Activated CD4-positive, CD25-positive, alpha-beta regulatory T cell treated with anti-CD3 and anti-CD28 coated beads, Interleukin-2, amount 50 U/mL, for 24 hours (primary cell): ENCODE measurements at regions not wholly inside any gene's neighbourhood (a gene's known extent, or its start where the extent isn't known, plus 50 kb on each side); places are given as distances from the start of the nearest gene placed in this dataset.
"Not testable (repeated sequence)": the region's sequence is repeated elsewhere in the genome, so short reads cannot be mapped to it uniquely, and the experiment has no call there.

ENCODE experiments used
- ATAC-seq, 2 donors: fragments of 150-1000 bp; cut with Tn5 transposase; one replicate each; pipeline ENCODE4 v1.10.0; 2021; ENCODE audit warnings: mild to moderate bottlenecking in 1 of 2, moderate library complexity in 1 of 2

DNA sequence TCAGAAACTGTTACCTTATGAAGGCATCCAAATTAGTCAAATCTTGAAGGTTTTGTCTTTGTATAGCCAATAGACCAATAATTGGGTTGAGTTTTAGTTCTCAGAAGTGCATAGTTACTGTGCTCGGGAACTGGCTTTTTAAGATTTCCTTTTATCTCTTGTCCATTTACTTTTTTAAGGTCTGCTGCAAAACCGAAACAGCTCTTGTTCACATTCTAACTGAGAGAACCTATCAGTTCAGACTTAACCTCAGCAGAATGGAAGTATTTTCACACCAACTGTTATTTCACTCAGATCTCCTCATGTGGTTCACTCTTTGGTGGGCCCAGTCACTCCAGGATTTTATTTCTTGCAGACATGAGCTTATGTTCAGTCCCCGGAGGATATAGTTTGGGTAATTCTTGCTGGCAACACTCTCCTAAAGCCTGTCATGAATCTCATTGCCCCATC, 55.5 kb downstream of the TPBG start:
- no peak for ATAC-seq

DNA sequence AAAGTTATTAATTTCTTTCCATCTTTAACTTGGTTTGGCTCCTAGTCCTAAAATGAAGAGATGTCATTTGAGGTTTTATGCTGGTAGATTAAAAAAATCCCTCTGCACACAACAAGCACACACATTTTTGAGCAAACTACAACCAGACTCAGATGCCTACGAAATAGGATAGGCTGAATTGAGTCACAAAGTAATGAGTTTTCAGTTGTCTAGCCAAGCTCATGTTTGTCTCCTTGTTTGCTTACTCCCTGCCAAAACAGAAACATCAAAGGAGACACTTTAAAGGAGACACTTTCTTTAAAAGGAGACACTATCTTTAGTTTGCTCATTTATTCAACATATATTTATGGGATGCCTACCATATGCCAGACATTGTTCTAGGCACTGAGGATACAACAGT, 56.2 kb downstream of the TPBG start:
- ATAC-seq, result no peak

DNA sequence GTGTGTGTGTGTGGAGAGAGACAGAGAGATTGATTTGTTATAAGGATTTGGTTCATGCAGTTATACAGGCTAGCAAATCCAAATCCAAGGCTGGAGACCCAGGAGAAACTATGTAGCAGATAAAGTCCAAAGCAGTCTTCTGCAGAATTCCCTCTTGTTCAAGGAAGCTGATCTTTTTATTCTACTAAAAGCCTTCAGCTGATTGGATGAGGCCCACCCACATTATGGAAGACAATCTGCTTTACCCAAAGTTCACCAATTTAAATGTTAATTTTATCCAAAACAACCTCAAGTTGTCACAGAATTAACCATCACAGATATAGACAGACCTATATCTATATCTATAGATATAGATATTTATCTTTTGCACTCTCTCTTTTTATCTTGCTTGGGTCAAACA, 67.0 kb downstream of the TPBG start:
- no peak for ATAC-seq

DNA sequence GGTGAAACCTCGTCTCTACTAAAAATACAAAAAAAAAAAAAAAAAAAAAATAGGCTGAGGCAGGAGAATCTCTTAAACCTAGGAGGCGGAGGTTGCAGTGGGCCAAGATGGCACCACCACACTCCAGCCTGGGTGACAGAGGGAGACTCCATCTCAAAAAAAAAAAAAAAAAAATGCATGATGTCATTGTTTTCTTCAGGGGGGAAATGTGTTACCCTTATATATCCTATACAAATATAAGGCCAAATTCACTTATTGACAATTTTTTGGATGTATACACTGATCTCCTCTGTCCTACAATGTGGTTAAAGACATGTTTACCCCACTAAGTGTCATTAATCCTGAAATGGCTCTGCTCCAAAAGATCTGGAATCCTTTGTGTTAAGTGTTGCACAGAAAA, 73.1 kb downstream of the TPBG start:
- ATAC-seq, result no peak

DNA sequence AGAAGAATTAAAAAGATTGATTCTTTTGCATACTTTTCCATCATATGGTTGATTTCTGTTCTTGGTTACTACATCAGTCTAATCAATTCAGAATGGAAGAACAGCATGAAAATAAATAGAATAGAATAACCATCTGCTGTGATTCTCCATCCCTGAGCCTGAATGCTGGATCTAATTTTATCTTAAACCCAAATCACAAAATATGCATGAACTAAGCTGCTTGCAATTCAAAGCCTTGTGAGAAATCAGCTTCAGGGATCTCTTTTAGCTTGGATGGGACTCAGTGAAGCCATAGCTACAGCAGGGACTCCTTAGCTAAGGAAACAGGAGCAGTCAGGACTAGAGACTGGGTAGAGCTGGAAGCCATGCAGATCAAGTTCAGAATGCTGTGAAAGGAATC, 74.1 kb downstream of the TPBG start:
- ATAC-seq, result no peak

DNA sequence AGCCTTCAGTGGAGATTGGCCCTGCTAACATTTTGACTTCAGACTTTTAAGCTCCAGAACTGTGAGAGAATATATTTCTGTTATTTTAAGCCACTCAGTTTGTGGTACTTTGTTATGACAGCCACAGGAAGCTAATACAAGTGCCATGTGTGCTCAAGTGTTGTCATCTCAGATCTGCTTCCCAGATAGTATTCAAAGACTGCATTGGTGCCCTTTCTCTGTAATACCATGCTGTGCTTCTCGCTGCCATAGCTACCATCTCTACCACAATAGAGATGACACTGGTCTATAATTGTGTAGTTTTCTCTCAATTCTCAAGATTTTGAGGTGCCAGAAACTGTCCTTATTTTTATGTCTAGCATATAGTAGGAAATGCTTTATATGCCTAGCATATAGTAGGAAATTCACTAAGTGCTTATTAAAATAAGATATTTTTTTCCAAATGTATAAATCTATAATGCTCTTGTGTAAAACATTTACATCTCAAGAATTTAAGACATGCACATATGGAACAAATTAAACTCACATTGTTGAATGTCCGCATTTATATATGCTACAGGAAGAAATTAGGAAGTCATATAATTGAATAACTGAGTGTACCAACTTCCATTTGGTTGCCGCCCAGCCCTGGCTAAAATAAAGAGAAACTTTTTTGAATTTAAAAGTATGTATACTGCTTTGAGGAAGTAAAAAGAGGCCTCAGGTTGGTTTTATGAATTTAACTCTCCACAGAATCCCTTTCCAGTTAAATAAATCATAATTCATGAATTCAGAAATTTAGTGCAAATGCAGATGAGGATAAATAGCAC, 77.6 kb downstream of the TPBG start:
- no peak for ATAC-seq

DNA sequence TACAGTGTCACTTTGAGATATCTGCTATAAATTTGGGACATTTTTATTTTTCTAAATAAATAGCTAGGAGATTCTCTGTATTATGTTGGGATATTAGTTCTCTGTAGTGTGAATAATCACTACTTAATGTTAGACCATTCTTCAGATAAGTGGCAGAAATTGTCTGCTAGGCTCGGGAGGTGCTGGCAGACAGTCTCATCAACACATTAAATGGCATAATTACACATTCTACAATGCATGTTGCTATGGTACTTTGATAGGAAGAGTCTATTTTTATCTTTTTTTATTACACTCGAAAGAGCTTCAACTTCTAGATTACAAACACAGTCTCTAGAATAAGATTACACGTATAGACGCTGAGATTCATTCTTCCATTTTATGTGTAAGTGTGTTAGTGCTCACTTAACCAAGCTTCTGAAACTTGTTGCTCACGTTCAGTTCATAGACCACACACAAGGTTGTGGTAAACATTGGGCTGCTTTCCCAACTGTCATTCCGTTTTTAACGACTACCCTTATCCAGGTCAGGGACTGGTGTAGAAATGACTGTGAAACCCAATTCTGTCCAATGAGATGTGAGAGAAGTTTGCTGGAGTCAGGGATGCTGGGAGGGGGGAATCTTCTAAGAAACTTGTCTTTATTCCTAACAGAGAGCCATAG, 78.6 kb downstream of the TPBG start:
- no peak for ATAC-seq

DNA sequence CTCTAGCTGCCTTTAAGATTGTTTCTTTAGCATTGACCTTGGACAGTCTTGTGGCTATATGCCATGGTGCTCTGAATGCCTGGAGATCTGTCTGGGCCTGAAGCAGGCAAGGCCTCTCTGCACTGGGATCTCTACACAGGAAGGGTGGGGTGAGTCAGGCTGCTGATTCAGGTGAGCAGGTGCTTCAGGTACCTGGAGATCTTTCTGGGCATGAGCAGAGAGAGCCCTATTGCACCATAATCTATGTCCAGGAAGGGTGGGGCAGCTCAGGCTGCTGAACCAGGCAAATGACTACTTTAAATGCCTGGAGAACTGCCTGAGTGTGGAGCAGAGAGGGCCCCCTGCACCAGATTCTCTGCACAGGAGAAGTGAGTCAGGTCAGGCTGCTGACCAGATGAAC, 94.5 kb downstream of the TPBG start:
- ATAC-seq, result no peak

DNA sequence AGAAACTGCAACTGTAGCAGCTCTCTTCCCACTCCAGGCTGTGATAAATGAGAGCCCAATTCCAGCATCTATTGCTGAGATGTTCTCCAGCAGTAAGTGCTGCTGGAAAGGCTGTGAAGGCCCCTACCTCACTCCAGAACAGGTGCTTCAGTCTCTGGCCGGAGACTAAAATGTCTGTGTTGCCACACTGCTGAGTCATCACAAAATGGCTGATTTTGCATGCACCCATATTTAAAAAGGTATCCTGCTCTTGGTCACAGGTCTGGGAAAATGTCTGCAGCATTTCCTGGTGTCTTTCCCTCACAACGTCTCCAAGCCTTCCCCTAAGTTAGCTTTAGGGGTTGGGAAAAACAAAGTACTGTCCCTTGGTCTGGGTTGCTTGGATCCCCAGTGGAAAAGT, 95.1 kb downstream of the TPBG start:
- ATAC-seq, result no peak

DNA sequence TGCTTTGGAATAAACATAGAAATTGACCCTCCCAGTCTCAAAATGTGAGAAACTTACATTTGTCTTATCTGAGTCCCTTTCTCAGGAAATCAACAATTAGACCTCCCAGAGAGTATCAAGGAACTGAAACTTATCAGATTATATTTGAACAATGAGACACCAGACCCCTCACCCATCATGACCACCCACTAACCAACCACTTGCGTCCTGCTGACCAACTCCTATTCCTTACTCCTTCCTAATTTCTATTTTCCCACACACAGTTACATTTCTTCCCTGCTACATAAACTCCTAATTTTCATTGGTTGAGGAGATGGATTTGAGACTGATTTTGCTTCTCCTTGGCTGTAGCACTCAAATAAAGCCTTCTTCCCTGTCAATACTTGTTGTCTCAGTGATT, 97.9 kb downstream of the TPBG start:
- ATAC-seq, result no peak

DNA sequence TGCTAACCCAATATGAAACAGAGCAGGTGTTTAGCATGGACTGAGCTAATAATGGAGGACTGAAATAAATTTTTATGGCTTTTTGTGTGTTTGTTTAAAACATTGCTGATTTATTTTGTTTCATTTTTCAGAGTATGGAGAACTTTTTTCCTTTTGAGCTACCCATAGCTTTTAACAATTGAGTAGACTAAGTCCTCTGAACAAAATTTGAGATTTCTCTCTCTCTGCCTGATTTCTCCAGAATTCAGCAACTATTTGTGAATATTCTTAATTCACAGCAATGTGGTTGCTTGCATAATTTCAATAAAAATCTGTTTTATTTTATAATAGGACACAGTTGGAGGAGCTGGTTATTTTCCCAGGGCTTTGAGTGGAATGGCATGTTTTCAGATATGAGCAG, 103.7 kb downstream of the TPBG start:
- no peak for ATAC-seq

DNA sequence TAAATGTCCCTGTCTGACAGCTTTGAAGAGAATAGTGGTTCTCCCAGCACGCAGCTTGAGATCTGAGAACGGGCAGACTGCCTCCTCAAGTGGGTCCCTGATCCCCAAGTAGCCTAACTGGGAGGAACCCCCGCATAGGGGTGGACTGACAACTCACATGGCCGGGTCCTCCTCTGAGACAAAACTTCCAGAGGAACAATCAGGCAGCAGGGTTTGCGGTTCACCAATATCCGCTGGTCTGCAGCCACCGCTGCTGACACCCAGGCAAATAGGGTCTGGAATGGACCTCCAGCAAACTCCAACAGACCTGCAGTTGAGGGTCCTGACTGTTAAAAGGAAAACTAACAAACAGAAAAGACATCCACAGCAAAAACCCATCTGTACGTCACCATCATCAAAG, 106.5 kb downstream of the TPBG start:
- ATAC-seq, result not testable (repeated sequence)

DNA sequence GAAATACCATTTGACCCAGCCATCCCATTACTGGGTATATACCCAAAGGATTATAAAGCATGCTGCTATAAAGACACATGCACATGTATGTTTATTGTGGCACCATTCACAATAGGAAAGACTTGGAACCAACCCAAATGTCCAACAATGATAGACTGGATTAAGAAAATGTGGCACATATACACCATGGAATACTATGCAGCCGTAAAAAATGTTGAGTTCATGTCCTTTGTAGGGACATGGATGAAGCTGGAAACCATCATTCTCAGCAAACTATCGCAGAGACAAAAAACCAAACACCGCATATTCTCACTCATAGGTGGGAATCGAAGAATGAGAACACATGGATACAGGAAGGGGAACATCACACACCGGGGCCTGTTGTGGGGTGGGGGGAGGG, 111.5 kb downstream of the TPBG start:
- not testable (repeated sequence) for ATAC-seq

DNA sequence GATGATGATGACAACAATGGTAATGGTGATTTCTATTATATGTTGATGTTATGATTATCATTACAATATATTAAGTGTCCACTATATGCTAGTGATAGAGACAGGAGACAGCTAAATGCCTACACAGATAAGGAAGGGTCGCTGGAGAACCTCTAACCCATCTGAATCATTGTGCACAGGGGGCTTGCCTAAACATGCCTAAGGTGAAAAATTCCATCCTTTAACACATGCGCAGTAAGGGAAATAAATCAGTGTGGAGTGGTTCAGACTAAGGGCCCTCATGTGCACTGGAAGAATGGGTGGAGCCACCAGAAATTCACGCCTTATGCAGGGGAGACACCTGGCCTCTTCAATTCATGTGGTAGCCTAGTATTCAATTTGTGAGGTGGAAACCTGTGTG, 120.4 kb downstream of the TPBG start:
- ATAC-seq, result no peak

DNA sequence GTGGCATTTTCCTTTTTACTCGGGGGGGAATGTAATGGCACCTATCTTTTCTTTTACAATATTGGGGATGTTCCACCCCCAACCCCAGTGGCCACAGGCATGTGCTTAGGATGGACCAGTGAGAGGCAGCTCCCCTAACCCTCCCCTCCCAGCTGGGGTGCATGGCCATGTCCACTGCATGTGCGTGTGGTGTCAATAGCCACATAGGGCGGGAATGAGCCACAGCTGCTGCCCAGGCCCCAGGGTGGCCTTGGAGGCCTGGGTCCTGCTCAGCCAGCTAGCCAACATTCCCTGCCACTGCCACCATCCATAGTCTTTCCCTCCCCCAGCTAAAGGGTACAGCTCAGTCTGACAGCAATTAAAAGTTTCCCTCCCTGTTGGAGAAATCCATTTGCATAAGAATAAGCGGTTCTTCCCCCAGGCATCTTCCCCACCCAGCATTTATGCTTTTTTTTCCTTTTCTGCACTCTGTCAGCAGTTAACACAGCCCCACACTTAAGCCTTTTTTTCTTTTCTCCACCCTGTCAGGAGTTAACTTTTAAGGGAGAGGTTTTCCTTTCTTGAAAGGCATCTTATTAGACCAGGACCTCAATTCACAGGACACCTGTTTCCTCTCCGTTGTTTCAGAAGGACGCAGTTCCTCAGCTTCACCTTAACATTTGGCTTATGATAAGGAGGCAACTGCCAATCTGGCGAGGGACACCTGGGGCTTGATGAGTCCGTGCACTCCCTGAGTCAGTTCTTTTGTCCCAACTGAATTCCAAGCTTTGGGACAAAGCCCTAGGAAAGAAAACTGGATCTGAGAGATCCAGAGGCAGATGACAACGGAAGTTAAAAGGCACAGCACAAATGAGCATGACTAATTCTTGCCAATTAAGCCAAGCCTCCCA, 121.4 kb downstream of the TPBG start:
- no peak for ATAC-seq

DNA sequence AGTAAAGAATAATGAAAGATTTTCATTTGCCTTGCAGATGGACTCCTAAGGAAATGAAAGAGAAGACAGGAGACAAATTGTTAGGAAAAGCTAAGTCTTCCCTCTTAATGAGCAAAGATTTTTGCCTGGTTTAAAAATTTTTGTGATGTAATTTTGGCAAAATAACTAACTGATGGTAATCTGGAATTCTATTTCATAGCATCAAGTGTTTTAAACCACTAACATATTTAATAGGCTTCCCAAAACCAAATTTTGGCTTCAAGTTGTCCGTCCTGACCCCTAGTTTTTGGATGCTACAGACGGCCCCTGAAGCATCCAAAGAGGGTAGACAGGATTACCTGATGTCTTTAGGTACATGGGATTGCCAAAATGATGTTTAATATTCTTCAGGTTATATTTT, 124.3 kb downstream of the TPBG start:
- ATAC-seq, result no peak

DNA sequence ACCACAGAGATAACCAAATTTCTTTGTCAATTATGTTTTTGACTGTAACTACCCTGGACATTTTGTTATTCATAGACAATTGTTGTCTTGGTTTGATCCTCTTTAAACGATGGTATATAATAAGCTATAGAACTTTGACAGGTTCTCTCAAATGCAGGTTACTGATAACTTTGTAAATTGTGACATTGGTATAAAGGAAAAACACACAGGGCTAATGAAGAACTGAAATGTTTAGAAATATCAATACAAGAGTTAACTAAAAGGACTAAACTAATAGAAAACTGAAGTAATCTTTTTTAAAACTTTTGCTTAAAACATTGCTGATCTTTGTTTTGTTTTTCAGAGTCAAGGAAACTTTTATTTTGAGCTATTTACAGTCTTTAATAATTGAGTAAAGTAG, 124.8 kb downstream of the TPBG start:
- no peak for ATAC-seq

DNA sequence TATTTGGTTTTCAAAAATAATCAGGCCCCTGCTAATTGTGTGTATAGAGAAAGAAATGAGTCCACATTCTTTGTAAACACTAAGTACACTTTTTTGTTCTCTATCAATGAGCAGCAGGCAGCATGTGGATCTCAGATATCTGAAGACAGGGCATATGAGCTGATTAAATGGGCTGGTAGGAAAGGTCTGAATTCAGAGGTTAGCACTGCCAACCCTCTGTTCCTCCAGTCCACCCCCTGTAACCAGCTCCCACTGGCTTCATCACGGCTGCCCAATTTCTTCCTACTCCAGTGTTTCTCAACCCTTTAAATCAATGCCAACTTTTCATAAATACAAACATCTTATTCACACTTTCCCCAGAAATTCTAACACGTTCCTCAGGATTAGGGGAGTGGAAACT, 128.5 kb downstream of the TPBG start:
- no peak for ATAC-seq

DNA sequence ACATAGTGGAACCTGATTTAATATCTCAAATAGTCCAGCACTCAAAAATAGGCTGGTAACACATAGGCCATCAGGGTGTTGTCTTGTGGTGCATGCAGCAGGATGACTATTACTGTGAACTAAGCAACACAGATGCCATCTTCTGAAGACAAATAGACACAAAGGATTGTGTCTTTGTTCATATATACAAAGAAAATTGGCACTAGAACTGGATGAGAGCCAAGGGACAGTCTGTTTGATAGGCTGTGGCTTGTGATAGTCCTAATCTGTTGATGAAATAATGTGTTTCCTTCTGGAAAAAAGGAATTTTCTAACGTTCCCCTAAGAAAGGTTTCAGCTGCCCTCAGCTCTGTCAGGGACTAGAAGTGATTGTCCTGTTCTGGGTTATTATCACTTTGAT, 129.8 kb downstream of the TPBG start:
- ATAC-seq, result no peak

DNA sequence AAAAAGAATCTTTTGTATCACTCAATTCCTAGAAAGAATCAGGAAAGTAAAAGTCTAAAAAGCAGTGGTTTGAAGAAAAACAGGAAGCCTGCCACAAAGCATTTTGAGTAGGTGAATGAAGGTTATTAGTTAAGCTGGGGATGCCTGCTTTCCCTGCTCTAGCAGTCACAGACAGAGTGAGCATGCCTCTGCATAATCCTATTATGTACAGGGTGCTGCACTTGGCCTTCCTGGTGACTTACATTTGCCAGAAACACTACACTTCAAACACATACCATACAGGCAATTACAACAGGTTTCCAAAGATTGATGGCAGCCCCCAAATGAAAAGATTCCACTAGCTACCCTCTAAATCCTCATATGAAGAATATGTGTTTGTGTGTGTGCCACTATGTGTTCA, 130.8 kb downstream of the TPBG start:
- ATAC-seq, result no peak

DNA sequence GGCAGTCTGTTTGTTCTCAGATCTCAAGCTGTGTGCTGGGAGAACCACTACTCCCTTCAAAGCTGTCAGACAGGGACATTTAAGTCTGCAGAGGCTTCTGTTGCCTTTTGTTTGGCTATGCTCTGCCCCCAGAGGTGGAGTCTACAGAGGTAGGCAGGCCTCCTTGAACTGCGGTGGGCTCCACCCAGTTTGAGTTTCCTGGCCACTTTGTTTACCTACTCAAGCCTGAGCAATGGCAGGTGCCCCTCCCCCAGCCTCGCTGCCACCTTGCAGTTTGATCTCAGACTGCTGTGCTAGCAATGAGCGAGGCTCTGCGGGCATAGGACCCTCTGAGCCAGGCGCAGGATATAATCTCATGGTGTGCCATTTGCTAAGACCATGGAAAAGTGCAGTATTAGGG, 138.3 kb downstream of the TPBG start:
- not testable (repeated sequence) for ATAC-seq

DNA sequence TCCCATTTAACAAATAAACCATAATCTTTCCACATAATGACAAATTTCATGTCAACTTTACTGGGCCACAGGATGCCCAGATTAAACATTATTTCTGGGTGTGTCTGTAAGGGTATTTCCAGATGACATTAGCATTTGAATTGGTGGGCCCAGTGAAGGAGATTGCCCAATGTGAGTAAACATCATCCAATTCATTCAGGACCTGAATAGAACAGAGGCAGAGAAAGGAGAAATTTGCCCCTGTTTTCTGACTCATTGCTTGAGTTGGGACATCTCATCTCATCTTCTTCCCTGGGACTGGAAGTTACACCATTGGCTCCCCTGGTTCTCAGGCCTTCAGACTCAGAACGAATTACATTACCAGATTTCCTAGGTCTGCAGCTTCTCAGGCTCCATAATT, 142.9 kb downstream of the TPBG start:
- ATAC-seq, result no peak

DNA sequence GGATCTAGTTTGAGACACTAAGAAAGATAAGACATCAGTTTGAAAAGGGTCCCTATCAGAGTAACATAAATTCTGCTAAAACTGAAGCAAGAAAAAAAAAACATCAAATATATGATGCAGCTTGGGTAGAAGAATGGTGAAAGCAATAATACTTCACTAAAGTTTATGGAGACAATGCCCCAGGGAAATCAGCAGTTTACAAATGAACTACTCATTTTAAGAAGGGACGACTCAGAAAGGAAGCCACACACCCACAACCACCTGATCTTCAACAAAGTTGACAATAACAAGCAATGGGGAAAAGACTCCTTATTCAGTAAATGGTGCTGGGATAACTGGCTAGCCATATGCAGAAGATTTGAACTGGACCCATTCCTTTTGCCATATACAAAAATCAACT, 143.5 kb downstream of the TPBG start:
- no peak for ATAC-seq

DNA sequence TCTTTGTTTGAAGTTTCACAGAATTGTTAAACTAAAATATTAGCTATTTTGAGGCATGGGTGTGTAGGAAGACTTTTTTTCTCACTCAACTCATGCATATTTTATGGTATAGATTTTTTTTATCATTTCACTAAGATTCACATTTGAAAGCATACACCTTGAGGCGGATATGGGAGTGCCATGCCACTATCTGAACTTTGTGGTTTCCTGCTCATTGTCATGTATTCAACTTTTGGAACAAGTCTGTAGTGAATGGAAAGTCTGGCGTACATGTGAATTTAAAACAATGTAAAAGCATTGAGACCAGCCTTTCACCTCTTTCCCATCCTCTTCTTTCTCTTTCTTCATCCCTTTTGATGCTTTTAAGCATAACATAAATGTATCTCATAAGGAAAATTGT, 147.9 kb downstream of the TPBG start:
- no peak for ATAC-seq
